ENCODE measurements at regions not wholly inside any gene's neighbourhood (a gene's known extent, or its start where the extent isn't known, plus 50 kb on each side); places are given as distances from the start of the nearest gene placed in this dataset.

DNA sequence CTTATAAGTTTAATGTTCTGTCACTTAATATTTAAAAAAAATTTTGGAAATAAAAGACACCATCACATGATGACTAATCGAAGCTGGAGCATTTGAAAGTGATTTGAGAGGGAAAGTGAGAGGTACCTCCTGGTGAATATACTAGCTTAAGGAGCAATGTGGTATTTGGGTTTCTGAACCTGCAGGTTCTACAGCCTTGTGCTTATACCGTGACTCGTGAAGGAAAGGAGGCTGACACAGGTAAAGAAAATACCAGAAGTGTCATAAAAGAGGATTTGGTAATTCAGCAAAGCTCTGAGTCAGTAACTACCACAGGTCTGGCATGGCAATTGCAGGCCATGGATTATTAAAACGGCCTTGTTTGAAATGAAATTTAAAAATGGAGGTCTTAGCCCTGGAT, 151.0 kb downstream of the SLC38A4 start:
- in situ Hi-C loops (cut with MboI; ENCODE audit: low pct_unique_long_range_greater_than_20kb, low sequenced_read_pairs, unreplicated experiment) = loop anchor here (25.0 kb wide), 2 partner anchors 312 to 512 kb away; partner anchors contain the start of gene SLC38A2
- TF ChIP-seq, protein P1, sequence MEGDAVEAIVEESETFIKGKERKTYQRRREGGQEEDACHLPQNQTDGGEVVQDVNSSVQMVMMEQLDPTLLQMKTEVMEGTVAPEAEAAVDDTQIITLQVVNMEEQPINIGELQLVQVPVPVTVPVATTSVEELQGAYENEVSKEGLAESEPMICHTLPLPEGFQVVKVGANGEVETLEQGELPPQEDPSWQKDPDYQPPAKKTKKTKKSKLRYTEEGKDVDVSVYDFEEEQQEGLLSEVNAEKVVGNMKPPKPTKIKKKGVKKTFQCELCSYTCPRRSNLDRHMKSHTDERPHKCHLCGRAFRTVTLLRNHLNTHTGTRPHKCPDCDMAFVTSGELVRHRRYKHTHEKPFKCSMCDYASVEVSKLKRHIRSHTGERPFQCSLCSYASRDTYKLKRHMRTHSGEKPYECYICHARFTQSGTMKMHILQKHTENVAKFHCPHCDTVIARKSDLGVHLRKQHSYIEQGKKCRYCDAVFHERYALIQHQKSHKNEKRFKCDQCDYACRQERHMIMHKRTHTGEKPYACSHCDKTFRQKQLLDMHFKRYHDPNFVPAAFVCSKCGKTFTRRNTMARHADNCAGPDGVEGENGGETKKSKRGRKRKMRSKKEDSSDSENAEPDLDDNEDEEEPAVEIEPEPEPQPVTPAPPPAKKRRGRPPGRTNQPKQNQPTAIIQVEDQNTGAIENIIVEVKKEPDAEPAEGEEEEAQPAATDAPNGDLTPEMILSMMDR (IDR thresholded peaks at IDR 0.05; ENCODE audit: extremely low read depth, insufficient read depth, missing control alignments) = no peak
- no peak for DNase-seq (ENCODE audit: low spot score)

DNA sequence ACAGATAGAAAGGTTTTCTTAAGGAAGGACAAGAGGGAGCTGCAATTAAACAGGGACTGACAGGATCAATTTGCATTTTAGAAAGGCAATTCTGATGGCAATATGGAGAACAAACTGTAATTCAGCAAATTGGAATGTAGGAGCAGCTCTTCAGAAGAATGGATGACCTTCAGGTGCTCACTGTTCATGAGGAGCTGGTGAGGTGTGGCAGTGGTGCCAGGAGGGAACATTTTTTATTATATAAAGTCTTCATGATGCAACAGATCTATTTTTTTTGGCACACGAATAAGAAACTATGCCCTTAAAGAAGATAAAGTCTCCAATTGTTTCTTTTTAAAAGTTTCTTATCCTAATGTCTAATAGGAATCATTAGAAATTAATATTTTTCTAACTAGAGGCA, 151.7 kb downstream of the SLC38A4 start:
- in situ Hi-C loops (cut with MboI; ENCODE audit: low pct_unique_long_range_greater_than_20kb, low sequenced_read_pairs, unreplicated experiment) = loop anchor here (25.0 kb wide), 2 partner anchors 312 to 512 kb away; partner anchors contain the start of gene SLC38A2
- TF ChIP-seq, protein P1 (IDR thresholded peaks at IDR 0.05; ENCODE audit: extremely low read depth, insufficient read depth, missing control alignments) = no peak
- DNase-seq (ENCODE audit: low spot score) = no peak

DNA sequence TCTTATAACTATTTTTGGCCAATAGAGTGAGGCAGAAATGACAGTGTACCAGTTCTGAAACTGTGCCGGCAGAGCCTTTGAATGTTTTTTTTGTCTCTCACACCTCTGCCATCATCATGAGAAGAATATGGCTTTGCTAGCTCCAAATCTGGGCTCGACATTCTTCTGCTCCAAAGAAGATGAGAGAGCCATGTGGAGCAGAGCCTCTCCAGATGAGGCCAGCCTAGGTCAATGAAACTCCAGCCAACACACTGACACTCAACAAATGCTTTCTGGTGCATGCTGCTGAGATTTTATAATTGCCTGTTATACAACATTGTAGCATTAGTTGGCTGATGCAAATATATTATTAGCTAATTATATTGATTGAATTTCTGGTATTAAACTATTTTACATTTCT, 154.7 kb downstream of the SLC38A4 start:
- TF ChIP-seq, protein P1 (IDR thresholded peaks at IDR 0.05; ENCODE audit: extremely low read depth, insufficient read depth, missing control alignments) = no peak
- DNase-seq (ENCODE audit: low spot score) = no peak
- in situ Hi-C loops (cut with MboI; ENCODE audit: low pct_unique_long_range_greater_than_20kb, low sequenced_read_pairs, unreplicated experiment) = loop anchor here (25.0 kb wide), 2 partner anchors 309 to 509 kb away; partner anchors contain the start of gene SLC38A2

DNA sequence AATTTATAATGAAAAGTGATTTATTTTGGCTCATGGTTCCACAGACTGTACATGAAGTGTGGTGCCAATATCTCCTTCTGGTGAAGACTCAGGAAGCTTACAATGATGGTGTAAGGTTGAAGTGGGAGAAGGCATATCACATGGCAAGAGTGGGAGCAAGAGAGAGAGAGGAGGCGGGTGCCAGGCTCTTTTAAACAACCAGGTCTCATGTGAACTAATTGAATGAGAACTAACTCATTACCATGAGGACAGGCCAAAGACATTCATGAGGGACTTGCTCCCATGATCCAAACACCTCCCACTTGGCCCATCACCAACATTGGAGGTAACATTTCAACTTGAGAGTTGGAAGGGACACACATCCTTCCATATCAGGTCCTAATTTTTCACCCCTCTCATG, 155.2 kb downstream of the SLC38A4 start:
- TF ChIP-seq, protein P1 (IDR thresholded peaks at IDR 0.05; ENCODE audit: extremely low read depth, insufficient read depth, missing control alignments) = no peak
- DNase-seq (ENCODE audit: low spot score) = no peak
- in situ Hi-C loops (cut with MboI; ENCODE audit: low pct_unique_long_range_greater_than_20kb, low sequenced_read_pairs, unreplicated experiment) = loop anchor here (25.0 kb wide), 2 partner anchors 308 to 508 kb away; partner anchors contain the start of gene SLC38A2

DNA sequence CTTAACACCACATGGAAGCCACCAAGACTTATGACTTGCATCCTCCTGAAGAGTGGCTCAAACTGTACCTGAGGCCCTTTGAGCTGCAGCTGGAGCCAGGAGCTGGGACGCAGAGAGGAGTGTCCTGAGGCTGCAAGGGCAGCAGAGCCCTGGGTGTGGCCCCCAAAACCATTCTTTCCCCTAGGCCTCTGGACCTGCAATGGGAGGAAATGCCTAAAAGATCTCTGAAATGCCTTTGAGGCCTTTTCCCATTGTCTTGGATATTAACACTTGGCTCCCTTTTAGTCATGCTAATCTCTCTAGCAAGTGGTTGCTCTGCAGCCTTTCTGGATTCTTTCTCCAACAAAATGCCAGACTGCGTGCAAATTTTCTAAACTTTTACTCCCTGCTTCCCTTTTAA, 156.1 kb downstream of the SLC38A4 start:
- no peak for DNase-seq (ENCODE audit: low spot score)
- in situ Hi-C loops (cut with MboI; ENCODE audit: low pct_unique_long_range_greater_than_20kb, low sequenced_read_pairs, unreplicated experiment) = loop anchor here (25.0 kb wide), 2 partner anchors 307 to 507 kb away; partner anchors contain the start of gene SLC38A2
- TF ChIP-seq, protein P1 (IDR thresholded peaks at IDR 0.05; ENCODE audit: extremely low read depth, insufficient read depth, missing control alignments) = no peak

DNA sequence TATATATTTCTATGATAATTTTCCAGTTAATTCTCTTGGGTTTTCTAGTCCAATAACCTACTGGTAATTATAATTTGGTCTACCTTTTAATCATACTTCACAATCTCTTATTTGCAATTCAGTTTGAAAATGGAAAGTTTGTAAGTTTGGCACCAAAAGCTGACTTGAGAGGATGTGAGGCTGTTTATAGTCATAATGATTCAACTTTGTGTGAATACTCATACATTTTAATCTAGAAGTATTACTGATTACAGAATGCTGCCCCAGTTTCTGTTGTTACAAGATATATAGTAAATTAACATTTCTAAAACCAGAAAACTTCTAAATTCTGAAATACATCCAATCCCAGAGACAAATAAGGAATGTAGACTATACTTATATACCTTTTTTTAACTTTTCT, 158.2 kb downstream of the SLC38A4 start:
- in situ Hi-C loops (cut with MboI; ENCODE audit: low pct_unique_long_range_greater_than_20kb, low sequenced_read_pairs, unreplicated experiment) = loop anchor here (25.0 kb wide), 2 partner anchors 305 to 505 kb away; partner anchors contain the start of gene SLC38A2
- no peak for DNase-seq (ENCODE audit: low spot score)

More for the DNA sequence above, 158.2 kb downstream of the SLC38A4 start:
- TF ChIP-seq, protein P1 (IDR thresholded peaks at IDR 0.05; ENCODE audit: extremely low read depth, insufficient read depth, missing control alignments) = no peak

All from GM13977 (cell line).